HG02981 (cell line): ENCODE measurements at regions not wholly inside any gene's neighbourhood (a gene's known extent, or its start where the extent isn't known, plus 50 kb on each side); places are given as distances from the start of the nearest gene placed in this dataset.

Experiments
- ATAC-seq: cut with Tn5 transposase; IDR thresholded peaks from one replicate; pipeline ENCODE4 v1.9.1; 2021; ENCODE audit warnings: mild to moderate bottlenecking, moderate library complexity; ENCODE audit not compliant: unreplicated experiment

DNA sequence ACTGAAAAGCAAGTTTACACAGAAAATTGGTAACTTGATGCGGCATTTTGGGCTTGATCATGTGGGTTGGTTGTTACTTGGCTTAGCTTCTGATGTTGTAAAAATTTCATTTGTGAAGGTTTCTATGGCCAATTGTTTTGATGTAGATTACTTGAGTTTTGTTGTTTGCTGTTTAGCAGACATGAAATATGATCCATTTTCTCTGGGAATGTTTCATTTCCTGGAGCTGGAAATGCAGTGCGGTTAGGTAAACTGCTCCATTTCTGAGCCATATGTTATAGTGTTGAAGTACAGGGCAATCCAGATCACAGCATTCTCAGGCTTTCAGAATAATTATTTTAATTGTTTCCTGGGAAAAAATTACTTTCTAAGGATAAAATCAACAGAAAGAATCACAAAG lies 396.9 kb downstream of the ENC1 start:
- ATAC-seq, result no peak

DNA sequence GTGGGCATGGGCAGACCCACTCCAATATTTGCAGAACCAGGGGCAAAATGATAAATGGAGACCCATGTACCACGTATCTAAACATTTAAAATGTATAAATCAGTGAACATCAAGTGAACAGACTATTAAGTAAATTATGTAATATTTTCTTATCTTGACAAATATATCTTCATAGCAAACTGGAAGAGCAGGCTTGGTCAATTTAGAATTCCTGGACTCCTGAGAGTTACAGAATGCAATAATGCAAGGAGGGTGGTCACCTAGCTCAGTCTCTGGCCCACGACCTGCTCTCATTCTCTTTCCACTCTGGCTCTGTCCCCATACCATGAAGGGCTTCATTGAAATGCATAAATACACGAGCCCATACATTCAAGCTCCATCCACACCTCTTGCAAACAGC lies 398.0 kb downstream of the ENC1 start:
- no peak for ATAC-seq

DNA sequence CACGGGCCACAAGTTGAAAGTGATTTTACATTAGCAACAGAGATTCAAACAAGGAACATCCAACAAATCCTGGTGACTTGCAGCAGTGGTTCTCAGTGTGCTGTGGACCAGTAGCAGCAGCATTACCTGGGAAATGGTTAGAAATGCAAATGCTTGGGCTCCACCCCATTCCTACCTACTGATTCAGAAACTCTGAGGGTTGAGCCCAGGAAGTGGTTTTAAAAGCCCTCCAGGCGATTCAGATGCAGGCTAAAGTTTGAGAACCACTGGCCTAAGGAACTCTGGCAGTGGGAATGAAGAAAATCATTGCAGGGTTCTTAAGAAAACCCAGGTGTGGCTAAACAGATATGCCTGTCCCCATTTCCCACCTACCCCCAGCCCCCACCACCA lies 398.8 kb downstream of the ENC1 start:
- ATAC-seq, result no peak

DNA sequence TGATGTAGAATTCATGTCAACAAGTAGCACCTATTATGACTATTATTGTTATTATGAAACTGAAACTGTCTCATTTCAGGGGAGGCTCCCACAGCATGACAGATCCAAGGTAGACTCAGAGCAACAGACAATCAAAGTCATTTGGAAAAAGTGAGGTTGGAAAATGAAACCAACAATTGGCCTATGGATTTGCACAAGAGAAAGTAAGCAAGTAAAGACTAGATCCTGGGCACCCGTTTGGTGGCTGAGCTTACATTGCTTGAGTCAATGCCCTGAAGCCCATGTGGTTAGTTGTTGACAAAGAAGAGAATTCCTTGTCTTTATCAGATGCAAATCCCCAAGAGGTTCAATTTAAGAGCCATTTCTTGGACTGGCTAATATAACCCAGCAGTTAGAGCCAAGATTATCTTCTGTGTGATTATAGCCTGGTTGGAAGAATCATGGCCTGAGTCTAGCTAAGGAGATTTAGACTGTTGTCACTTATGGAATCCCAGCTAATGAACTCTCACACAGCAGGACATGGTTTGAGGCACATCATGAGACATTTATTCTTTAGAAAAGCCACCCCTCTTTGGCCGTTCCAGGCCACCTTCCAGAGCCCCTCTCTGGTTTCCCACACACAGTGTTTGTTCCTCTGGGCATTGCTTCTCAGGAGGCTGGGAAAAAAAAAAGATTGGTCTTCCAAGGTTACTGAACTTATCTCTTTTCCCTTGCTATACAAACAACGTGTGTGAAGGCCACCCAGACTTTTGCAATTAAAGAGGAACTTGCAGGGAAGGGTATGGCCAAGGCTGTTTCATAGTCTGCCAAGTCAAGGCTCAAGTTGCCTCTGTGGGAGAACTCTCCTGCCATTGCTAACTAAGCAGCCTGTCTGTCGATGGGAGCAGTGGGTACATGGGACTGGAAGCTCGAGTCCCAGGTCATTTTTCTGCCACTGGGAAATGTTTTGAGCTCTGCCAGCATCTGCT lies 399.5 kb downstream of the ENC1 start:
- ATAC-seq, result no peak

DNA sequence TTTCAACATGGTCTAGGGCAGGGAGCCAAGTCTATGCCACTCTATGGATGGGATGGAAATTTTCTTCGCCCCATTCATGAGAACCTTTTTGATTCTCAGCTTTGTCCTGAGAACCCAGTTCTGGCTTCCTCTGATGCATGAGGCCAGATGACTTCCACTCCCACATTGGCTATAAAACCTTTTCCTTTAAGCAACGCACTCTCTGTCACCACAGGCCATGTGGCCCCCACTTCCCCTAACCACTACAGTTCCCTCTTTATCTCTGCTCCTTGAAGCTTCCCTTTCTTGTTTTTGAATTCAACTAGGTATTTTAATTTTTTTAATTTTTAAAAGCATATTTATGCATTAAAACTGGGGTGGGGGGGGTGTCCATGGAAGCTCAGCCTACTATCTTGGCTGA lies 401.3 kb downstream of the ENC1 start:
- no peak for ATAC-seq

DNA sequence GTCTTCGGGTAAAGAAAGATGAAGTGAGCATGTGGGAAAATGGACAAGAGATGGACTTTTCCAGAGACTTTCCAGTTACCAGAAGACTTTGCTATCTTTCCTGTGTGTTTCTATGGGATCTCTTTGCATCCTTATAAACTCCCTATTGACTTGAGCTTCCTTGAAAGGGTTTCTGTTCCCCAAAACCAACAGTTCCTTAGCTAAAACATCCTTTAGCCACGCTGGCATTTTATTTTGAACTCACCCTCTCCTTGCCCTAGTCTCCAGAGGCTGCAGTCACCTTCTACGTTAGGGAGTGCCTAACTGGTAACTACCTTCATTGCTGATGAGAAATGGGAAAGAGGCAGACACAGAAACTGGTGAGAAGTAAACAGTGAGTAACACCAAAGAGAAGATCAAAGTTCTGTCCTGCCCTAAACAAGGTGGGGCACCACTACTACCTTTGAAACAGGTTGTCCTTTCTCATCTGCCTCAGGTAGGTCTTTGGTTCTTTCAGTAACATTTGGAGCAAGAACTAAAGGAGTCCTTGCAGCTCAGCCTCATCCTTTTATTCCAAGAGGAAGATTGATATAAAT lies 402.9 kb downstream of the ENC1 start:
- ATAC-seq, result no peak

DNA sequence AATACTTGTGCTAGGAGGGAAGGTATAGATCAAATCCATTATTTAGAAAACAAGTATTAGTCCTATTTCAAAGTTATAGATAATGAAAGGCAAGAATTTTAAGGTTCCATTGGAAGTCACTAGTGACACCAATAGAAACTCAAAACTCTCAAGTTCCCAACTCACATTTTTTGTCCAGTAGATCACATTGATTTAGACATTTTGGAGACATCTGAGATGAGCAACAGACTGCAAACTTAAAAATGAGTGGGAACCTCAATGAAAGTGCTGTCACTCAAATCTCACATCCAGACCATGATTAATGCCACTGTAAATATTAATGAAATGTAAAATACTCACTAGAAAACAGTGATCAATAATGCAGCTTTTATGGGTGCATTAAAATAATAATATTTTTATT lies 405.0 kb downstream of the ENC1 start:
- no peak for ATAC-seq

DNA sequence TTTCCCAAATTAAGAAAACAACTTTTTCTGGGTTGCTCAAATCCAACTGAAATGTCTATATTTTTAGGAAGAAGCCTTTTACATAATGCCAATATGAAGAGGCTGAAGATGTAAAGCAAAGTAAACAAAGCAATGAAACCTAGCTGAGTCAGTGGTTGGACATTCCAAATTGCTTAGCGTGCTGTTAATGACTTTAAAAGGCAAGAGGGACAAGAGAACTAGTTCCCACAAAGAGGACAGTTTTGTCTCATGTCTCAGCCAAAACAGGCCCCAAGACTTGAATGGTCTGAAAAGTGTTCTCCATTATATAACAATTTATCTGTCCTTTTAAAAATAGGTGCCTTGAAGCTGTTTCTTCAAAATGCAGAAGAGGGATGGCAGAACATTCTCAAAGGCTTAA lies 407.0 kb downstream of the ENC1 start:
- no peak for ATAC-seq

DNA sequence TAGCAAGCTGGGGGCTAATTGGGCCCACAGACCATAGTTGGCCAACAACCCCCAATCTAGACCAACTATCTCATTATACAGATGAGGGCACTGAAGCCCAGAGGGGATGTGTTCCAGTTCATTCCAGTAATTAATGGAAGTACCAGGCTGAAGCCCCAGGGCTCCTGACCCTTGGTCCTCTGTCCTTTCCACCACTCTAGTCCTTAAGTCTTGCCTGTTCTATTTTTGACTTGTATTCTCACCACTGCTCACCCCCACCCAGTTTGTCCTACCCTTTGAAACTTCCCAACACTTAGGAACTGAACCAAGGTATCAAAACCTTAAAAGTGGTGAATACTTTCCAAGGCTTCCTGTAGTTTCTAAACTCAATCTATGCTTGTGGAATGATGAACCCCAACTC lies 407.4 kb downstream of the ENC1 start:
- no peak for ATAC-seq

DNA sequence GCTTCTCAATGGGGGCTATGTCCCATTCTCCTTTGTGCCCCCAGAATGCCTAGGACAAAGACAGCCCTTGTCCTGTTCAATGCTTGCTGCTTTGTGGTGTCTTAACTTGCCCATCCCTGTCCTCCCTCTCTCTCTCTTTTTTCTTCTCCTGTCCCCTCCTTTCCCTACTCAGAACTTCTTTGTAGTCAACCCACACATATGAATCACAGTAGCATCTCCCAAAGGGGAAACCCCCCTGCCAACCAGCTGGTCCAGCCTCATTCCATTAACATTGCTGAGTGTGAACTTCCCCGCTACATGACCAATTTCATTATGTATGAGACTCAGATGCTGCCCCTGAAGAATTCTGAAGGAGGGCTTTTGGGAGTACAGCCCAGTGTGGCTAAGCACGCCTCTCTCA lies 408.3 kb downstream of the ENC1 start:
- no peak for ATAC-seq

DNA sequence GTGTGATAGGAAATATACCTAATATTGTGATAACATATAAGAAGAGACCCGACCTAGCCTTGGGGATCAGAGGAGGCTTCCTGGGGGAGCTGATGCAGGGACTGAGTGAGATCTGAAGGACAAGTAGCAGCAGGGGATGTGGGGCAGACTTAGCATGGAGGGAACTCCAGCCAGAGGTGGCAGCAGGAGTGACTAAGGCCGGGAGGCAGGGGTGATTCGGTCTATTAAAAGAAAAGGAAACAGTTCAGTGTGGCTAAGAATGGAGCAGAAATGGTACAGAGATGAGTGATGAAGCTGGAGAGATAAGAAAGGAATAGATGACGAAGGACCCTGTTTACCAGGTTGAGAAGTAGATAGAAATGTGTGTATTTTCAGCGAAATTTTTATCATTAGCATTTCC lies 408.8 kb downstream of the ENC1 start:
- ATAC-seq, result no peak

DNA sequence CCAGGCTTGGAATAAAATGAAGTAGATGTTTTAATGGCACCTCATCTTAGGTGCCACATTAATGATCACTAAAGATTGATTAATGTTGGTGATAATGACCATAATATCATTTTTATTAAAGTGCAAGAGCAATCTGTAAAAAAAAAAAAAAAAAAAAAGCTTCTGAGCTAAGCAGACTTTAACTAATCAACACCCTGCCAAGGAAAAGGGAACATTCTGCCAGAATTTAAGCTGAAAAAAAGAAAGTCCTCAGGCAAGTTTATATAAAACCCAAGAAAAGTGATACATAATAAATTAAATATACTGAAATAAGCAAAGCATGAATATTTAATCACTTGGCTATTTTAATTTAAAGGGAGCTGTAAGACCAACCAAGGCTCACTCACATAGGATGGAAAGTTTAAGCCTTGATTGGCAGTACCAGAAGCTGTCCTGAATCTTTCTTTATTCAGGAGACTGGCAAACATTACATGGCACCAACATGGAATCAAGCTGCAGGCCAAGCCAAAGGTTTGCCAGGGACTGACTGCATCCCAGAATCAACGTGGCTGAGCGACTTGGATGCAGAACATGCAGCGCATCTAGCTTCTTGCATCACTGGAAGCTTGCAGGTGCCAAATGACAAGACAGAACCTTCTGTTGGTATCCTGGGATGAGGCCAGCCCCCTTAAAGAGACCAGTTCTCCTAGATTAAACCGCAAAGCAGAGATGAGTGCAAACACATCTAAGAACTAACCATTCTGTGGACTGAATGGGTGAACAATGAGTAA lies 413.6 kb downstream of the ENC1 start:
- no peak for ATAC-seq

DNA sequence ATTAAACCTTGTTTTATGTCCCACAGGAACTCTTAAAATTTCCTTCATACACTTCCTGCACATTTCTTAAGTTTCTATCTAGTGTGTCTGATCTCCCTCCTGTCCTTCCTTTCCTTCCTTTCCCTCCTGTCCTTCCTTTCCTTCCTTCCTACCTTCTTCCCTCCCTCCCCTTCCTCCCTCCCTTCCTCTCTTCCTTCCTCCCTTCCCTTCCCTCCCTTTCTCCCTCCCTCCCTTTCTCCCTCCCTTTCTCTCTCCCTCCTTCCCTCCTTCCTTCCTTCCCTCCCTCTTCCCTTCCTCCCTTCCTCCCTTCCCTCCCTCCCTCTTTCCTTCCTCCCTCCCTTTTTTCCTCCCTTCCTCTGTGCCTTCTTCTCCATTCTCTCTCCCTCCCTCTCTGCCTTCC lies 414.9 kb downstream of the ENC1 start:
- no peak for ATAC-seq

DNA sequence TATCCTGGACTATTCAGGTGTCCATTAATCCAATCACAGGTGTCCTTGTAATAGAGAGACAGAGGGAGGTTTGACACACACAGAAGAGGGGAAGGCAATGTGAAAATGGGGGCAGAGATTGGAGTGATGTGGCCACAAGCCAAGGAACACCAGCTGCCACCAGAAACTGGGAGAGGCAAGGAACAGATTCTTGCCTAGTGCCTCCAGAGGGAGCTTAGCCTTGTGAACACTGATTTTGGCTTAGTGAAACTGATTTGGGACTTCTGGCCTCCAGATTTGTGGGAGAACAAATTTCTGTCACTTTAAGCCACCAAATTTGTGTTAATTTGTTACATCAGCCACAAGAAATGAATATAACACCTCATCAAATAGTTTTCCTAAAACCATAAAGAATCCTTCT lies 416.2 kb downstream of the ENC1 start:
- no peak for ATAC-seq

DNA sequence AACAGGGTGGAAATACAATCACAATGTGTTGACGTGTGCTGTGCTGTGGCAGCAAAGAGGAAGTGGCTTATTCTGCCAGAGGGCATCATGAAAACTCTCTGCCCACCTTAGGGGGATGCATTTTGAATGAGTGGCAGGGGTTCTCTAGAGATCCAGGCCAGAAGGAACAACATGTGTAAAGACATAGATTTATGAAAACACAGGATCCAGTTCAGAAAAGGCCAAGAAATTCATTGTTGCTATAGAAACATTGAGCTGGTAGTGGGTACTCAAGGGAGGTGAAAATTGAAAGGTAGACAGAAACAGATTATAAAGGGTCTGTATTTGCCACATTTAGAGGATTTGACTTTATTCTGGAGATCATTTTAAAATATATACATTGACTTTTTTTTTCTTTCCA lies 417.7 kb downstream of the ENC1 start:
- no peak for ATAC-seq

DNA sequence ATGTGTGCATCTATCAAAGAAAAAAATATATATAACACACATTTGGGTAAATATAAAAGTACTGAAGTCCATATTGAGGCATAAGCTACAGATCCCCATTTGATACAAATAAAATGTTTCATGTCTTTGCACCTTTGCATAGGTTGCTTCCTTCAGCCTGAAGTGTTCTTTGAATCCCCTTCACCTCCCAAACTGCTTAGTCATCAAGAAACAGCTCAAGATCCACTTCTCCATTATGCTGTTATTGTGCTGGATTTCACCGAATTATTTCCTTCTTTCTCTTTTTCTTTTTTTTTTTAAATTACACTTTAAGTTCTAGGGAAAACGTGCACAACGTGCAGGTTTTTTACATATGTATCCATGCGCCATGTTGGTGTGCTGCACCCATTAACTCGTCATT lies 419.1 kb downstream of the ENC1 start:
- ATAC-seq, result no peak

DNA sequence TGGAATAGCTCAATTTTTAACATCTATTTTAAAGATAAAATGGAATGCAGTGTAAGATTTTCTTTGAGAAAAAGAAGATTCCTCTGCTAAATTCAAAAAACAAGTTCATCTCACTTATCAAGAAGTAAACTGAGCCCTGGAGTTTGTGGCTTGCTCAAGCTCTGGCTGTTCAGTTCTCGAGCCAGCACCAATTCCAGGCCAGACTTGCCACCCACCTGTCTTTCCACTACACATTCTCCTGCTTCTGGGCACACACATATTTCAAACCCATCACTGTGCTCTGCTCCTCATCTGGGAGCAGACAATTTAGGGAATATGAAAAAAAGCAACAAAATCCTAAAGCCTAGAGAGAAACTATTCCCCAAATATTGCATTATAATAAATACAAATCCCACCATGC lies 424.5 kb downstream of the ENC1 start:
- ATAC-seq, result no peak

DNA sequence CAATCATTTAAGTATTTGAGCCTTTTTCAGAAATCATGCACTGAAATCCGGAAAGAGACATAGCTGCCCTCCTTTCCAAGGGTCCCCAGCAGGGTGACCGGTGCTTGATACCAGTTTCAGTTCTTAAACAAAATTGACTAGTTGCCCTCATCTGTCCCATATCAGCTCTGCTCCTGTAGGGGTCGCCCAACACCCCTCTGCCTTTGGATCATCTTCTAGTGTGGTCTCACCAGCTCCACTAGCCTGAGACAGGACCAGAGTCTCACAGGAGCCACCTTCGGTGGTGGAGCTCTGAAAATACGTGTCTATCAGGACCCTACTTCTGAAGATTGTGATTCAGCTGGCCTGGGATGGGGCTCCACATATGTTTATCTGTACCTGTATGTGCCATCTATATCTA lies 428.2 kb downstream of the ENC1 start:
- no peak for ATAC-seq

DNA sequence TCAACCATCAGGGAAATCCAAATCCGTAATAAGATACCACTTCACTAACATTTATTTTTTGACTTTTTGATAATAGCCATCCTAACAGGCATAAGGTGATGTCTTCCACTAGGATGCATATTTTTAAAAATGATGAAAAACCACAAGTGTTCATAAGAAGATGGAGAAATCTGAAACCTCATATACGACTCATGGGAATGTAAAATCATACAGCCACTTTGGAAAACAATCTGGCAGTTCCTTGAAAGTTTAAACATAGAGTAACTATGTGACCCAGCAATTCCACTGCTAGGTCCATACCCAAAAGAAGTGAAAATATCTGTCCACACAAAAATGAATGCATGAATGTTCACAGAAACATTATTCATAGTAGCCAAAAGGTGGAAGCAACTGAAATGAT lies 431.0 kb downstream of the ENC1 start:
- ATAC-seq, result no peak

DNA sequence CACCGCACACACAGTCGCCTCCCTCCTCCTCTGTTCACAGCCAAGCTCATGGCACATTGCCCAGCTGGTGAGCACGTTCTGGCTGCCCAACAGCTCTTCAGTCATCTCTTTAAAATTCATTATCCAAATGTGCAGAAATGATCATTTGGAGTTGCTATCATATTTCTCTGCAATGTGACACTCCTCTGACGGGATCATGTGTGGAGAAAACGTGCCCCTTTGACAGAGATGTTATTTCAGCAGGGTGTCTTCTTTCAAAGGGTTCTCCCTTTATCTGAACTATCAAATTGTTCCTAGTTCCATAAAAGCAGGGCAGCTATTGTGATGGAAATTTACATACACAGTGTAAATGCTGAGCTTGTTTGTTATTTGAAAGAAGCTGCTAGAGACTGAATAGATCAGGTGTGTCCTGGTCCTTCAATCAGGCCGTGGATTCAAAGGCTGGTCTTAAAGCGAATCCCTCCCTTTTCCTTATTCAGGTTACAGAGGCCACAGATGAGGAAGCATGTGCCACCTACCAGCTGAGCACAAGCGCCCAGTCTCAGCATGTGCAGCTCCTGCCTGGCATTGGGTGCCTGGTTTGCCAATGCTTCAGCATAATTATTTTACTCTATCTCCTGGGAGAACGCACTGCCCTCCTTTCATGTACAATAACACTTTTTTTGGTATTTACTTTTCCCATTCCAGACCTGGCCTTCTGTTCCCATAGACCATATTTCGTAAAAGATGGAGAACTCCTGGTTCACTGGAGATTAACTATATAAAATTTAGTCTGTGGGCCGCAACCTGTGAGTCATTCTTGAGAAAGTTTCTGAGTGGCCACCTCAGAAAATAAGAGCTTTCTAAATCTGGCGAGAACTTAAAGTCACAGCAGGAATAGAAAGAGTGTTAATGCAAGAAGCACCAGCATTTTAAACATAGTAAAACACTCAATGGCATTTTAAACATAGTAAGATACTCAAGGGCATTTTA lies 433.7 kb downstream of the ENC1 start:
- ATAC-seq, result no peak
